Astrocyte of the spinal cord (primary cell): ENCODE measurements at regions not wholly inside any gene's neighbourhood (a gene's known extent, or its start where the extent isn't known, plus 50 kb on each side); places are given as distances from the start of the nearest gene placed in this dataset.

Source experiments
- DNase-seq: peaks from one replicate; pipeline ENCODE4 v3.0.0; 2011; ENCODE audit warnings: low read depth, low spot score
- H3K4me3 ChIP-seq: 2 replicates; pipeline ENCODE4 v1.5.1; 2011; ENCODE audit warnings: low read depth, mild to moderate bottlenecking, low read length, moderate library complexity
- in situ Hi-C: cut with HindIII; loops from 2 replicates; pipeline ENCODE4 v1.10.0; 2017; ENCODE audit warnings: low sequenced_read_pairs
- TF ChIP-seq, protein P1 (sequence below): IDR thresholded peaks from 2 replicates; pipeline ENCODE4 v1.5.1; 2012; ENCODE audit warnings: low read depth, mild to moderate bottlenecking, low read length, inconsistent platforms

DNA sequence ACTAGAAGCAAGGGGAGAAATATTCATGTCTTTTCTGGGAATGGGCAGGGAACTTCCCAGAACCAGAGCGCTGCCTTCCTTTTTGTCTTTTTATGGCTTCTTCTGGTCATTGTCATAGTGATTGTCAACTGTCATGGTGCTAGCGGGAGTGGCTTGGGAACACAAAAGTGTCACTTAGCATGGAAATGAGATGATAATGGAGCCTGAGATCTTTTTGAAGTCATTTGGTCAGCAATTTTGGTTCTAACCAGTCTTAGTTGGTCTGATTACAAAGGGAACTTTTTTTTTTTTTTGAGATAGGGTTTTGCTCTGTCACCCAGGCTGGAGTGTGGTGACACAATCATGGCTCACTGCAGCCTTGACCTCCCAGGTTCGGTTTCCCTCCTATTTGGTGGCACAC, 62.7 kb upstream of the RPH3A start:
- in situ Hi-C loops = no loop called here
- no peak for DNase-seq
- TF ChIP-seq, protein P1, sequence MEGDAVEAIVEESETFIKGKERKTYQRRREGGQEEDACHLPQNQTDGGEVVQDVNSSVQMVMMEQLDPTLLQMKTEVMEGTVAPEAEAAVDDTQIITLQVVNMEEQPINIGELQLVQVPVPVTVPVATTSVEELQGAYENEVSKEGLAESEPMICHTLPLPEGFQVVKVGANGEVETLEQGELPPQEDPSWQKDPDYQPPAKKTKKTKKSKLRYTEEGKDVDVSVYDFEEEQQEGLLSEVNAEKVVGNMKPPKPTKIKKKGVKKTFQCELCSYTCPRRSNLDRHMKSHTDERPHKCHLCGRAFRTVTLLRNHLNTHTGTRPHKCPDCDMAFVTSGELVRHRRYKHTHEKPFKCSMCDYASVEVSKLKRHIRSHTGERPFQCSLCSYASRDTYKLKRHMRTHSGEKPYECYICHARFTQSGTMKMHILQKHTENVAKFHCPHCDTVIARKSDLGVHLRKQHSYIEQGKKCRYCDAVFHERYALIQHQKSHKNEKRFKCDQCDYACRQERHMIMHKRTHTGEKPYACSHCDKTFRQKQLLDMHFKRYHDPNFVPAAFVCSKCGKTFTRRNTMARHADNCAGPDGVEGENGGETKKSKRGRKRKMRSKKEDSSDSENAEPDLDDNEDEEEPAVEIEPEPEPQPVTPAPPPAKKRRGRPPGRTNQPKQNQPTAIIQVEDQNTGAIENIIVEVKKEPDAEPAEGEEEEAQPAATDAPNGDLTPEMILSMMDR = no peak
- no peak overlapping the region for H3K4me3 ChIP-seq

DNA sequence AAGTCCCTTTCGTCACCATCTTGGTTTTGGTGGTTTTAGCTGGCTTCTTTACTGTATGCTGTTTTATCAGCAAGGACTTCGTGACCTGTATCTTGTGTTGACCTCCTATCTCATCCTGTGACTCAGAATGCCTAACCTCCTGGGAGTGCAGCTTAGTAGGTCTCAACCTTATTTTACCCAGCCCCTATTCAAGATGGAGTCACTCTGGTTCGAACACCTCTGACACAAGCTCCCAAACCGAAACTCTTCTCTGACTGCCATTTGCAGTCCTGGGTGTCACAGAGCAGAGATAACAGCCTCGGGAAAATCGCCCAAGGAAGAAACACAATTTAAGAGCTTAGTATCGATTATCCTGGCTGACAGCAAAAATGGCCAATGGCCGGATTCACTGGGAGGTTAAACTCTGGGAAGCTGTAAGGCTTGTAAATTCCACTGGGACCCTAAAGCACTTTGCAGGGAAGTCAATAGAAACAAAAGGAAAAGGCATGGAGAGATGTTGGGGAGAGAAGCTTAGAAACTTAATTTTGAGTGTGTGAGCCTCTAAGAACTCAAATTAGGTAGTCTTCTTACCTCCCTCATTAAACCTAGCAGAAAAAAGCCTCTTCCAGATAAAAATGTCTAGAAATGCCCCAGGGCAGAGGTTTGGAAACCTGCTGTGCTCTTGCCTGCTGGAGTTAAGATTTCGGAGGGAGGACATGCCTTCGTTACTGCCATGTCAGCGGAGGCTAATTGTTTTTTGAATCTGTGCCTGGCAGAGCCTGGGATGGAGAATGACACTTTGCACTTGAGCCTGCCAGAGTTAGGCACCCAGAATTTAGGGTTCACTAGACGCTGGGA, 56.5 kb upstream of the RPH3A start:
- TF ChIP-seq, protein P1 = no peak
- in situ Hi-C loops = no loop called here
- no peak for DNase-seq
- H3K4me3 ChIP-seq = no peak overlapping the region

DNA sequence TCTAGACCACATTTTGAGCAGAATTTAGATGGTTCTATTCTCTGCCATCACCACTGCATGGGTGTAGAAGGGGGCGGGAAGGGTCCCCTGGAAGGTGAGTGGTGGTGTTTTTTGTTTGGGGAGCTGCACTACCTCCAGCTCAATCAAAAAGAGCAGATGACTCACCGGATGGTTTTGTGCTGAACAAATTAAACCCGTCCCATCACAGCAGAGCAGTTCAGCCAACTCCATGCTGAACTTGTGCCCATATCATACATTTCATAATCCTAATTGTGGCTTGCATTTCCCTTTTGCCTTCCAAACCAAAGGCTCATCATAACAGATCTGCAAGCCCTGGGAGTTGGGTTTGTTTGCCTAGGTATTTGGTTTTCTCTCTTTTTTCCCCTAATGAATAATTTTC, 53.0 kb upstream of the RPH3A start:
- in situ Hi-C loops = no loop called here
- TF ChIP-seq, protein P1 = no peak
- H3K4me3 ChIP-seq = no peak overlapping the region
- DNase-seq = no peak

DNA sequence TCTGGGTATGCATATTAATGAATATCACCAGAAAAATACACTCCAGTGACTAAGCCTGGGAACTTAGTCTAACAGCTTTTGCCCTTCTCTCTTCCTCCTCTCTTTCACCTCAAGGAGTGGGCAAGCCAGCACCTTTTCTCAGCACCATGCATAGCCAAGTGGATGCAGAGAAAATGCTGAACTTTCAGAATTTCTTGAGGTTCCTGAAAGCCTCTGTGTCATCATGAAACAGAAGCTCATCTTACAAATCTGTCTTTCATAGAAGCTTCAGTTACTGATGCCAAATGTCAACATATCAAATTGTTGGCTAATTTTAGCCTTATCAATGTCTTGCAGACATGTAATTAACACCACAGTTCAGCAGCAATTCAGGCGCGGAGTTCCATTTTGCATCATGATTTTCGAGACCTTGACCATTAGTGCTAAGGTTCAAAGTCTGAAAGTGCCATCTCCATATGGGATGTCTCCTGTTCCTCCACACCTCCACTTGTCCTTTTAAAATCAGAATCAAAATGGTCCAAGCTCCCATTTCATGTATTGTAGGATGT, 51.1 kb upstream of the RPH3A start:
- H3K4me3 ChIP-seq = no peak overlapping the region
- in situ Hi-C loops = no loop called here
- TF ChIP-seq, protein P1 = no peak
- DNase-seq = no peak

DNA sequence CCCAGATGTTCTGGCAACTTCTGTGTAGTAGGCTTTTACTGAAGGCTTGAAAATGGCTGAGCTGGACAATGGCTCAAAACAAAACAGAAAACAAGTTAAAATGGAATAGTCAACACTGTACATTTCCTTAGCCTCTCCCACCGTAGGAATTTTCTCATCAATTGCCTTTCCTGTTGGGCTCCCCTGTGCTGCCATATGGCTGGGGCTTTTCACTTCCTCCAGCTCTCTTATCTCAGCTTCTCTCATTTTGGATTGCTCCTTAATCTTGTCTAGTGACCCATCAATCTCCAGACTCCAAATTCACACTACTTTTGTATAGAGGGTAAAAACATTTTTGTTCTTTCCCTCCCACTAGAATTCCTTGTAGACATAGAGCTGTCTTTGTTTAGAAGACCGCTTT, 50.4 kb upstream of the RPH3A start:
- no peak overlapping the region for H3K4me3 ChIP-seq
- in situ Hi-C loops = no loop called here
- no peak for DNase-seq
- TF ChIP-seq, protein P1 = no peak
